ENCODE measurements at regions not wholly inside any gene's neighbourhood (a gene's known extent, or its start where the extent isn't known, plus 50 kb on each side); places are given as distances from the start of the nearest gene placed in this dataset.

DNA sequence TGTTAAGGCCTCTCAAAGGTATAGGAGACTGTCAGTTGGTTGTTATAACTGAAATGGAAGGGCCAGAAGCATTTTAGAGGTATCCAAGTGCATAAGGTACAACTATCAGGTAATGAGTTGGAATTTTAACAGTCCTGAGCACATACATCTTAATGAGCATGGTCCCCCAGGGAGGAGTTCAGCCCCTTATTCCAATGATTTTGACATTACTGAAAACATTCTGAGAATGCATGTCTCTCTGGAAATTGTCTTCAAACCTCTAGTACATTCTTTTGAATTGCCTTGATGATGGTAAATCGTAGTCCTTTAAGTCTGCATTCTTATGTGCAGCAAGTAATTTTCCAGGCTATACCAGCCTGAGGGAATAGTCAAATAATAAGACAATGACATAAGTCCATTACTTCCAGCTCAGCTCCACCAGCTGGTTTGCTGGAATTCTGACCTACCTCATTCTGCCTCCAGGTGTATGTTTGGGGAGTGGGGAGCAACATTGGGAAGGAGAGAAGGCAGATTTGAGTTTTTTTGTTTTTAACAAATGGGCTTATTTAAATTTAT is 239.2 kb downstream of the MSRB3 start:
- DNase-seq (ENCODE audit: low read depth) = no peak

DNA sequence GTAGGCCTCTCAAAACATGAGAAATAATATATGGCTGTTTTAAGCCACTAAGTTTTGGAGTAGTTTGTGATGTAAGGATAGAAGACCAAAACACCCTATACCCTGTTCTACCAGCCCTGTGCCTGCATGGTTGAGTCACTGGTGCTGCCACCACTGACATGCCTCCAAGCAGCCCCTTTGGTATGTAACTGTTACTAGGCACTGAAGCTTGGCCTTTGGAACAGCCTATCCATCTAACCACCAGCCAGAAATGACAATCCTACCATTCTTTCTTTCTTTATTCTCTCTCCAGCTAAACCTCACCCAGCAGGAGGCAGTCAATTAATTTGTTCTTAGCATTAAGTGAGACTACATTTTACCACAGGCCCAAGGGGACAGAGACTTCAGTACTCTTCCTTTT is 240.3 kb downstream of the MSRB3 start:
- no peak for DNase-seq (ENCODE audit: low read depth)

DNA sequence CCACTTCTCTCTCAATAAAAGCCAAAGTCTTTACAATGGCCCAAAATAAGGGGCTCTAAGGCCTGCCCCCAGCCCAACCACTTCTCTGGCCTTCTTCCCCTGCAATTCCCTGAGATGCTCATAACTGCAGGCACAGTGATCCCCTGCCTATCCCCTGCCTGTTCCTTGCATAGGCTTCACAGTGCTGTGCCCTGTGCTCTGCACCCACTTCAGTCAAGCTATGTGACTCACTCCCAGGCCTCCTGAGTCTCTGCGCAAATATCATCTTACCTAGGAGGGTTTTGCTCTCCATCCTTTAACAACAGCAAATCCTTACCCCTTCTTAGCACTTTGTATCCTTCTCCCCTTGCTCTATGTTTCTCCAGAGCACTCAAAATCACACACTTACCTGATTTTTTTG is 242.2 kb downstream of the MSRB3 start:
- DNase-seq (ENCODE audit: low read depth) = no peak

DNA sequence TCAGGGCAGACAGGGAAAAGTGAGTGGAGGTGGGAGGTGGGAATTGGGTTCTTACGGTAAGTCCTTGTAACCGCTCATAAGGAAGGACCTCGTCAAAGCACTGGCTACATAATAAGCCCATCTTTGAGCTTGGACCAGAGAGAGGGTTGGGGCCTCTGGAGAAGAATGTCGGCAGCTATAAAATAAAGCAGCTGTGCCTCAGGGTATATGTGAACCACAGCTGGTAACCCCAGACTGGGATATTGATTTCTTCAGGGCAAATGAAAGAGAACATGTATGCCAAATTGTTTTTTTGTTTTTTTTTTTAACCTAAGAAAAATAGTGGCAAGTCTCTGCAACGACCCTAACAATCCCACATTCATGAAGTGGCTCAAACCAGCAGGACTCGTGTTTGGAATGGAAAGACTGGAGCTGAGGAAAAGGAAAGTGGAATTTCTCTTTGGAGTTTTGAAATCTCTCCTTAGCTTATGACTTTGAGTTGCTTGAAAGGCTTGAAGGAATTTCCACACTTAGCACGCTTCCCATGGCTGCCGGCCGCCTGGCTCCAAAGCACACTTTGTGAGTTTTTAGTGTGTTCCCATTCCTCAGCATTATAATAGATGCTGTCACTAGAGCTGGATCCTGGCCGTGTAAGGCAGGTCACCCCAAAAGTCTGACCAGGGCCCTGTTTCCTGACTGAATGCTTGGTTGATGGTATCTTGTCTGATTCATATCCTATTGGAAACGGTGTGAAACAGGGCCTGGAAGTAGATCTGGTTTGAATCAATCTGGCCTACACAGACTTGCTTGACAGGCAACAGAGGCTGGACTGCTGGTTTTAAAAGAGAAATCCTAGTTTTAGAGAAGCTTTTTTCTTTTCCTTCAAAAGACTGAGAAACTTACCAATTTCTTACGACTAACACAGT is 244.7 kb downstream of the MSRB3 start:
- DNase-seq (ENCODE audit: low read depth) = no peak

DNA sequence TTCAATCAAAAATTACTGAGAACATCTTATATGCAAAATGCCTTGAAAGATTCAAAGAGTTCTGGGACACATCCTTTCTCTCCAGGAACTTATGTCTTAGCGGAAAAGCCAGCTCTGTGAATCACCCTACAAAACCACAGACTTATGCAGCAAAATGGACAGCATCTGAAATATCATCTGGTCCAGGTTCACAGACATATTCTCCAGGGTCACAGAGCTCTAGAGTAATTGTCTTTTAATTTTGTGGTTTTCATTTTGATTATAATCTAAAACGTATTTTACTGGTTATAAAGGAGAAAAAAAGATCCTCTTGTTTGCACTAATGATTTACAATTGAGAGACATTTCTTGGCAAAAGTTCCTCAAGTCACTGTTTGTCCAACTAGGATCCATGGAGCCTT is 246.2 kb downstream of the MSRB3 start:
- no peak for DNase-seq (ENCODE audit: low read depth)

DNA sequence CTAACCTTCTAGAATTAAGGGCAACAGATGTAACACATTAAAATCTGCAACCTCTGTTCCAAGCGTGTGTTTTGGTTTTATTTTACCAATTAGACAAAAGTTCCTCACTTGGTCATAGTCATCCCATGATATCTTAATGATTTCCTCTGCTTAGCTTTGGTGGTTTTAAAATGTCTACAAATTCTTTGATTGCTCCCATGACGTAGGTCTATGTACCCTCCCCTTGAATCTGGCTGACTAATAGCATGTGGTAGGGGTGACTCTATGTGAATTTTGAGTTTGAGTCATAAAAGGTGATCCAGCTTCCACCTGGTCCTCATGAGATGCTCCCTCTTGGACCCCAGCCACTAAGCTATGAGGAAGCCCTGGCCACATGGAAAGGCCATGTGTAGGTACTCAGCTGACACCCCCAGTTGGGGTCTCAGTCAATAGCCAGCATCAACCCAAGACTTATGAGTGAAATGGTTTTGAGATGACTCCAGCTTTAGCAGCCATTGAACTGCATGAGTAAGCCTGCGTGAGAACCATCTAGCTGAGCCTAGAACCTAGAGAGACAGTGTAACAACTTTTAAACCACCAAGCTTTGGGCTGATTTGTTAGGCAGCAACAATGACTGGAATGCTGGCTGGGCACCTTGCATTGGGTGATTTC is 247.1 kb downstream of the MSRB3 start:
- DNase-seq (ENCODE audit: low read depth) = no peak

DNA sequence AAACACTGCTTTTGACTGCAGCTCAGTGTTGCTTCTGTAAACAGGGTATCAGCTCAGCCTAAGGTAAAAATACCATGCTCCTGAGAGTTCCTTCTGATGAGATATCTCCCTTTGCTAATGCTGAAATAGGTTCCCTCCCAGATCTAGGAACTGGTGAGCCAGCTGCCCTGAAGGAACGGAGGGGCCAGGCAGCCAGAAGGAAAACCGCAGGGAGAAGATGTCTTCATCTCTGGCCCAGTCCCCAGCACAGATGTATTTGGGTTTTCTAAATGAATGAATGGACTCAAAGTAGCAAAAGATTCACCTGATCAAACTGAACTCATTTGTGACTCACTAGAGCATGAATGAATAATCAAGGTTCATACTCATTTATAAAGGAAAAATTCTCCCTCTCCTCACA is 247.8 kb downstream of the MSRB3 start:
- no peak for DNase-seq (ENCODE audit: low read depth)

DNA sequence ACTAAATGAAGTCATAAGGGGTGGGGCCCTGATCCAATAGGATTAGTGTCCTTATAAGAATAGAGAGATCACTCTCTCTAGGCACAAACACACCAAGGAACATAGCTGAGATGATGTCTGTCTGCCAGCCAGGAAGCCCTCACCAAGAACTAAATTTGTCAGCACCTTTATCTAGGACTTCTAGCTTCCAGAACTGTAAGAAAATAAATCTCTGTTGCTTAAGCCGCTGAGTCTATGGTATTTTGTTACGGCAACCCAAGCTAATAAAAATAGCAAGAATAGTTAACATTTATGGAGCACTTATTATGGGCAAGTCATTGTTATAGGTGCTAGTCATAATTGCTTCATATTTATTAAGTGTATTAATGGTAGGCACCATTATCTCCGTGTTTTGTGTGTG is 249.6 kb downstream of the MSRB3 start:
- no peak for DNase-seq (ENCODE audit: low read depth)

DNA sequence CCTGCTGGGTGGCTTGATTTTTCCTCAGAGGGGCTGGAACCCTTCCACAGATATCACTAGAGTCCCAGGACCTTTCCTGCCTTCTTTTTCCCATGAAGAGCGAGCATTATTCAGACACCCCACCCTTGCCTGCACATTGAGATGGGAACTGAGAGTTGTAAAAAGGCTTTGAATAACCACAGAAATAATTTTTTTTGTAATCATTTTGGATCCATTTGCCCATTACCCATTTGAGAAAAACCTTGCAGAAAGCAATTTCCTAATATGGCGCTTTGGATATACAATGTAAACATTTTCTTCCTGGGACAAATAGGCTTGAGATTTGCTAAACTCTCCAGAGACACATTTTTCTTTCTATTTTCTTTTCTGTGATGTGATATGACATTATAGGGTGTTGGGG is 250.6 kb downstream of the MSRB3 start:
- no peak for DNase-seq (ENCODE audit: low read depth)

DNA sequence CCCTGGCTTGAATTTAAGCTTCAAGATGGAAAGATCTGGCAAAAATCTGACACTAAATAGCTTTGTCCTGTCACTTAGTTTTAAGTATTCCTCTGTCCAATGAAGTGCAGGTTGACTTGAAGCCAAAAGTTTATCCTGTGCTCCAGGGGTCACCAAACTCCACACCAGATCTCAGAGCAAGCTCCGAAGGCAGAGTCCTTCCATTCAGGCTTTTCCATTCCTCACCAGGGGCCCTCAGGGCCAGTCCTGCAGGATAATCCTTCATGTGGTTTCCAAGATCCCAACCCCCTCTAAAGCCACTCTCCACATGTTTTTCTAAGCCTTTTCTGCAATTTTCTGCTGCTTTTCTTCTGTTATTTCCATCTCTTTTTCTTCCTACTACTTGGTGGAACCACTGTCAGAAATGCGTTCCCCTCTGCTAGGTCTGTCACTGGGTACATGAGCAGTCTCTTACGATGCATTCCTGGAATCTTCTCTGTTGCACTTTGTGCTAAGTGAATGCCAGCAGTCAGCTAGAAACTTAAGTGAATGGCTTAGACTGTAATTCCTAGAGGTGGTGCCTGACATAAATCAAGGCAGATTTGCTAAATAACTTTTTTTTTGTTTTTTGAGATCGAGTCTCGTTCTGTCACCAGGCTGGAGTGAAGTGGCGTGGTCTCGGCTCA is 251.4 kb downstream of the MSRB3 start:
- no peak for DNase-seq (ENCODE audit: low read depth)

DNA sequence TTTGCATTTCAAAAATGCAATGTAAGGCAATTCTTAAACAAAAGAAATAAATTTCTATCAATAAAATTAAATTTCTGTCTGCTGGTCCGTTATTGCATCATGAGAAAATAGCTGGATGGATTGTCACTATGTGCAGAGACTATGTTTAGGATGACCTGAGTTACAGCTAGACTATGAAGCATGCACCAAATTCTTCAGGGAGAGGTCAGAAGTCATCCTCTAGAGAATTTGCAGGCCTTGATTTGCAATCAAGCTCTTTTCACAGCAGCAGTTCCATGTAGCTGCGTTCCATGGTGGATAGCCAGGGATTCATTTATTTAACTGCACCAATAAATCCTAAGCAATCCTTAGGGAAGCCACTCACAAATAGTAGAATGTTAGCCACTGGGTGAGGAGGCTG is 253.7 kb downstream of the MSRB3 start:
- DNase-seq (ENCODE audit: low read depth) = no peak

DNA sequence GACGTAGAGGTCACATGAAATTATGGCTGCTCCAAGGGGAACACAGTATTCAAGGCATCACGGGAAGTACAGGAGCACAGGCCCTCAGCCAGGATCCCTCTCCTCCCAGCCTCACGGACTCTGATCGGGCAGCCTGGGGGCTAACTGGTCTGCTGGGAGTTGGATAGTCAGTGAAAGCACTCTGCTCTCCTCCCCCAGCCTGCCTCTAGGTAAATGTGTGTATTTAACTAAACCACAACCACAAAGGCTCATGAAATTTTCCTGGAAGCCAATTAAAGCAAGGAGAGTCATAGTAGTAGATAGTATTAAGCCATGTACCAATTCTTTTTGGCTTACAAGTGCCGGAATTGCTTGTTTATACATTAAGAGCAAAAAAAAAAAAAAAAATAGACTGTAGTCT is 254.3 kb downstream of the MSRB3 start:
- DNase-seq (ENCODE audit: low read depth) = no peak

DNA sequence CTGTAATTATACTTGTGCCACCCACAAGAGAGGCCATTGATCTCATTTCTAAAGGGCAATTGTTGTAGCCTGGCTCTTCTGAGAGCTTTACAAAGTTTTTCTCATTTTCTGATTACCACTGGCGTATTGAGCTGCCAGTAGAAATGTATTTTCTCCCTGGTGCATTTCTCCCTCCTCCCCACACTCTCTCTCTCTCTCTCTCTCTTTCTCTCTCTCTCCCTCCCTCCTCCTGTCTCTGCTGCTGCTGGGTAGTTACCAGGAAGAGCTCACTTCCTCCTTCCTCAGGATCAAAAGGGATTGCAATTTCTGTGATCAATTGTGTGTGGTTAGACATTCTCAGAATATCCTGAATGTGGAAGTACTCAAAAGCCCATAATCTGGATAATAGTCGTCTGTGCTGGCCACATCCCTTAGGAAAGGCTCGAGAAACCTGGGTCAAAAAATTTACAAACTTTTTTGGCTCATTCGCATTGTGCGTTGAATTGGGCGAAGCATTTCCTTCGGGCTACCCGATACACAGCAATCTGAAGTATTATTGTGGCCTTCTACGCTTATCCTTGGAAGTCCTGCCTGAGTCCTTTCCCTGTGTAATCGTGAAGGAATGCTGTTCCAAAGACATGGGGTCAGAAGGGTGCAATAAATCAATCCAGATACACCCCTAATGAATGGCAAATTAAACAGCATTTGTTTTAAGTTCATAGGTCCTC is 254.8 kb downstream of the MSRB3 start:
- no peak for DNase-seq (ENCODE audit: low read depth)

DNA sequence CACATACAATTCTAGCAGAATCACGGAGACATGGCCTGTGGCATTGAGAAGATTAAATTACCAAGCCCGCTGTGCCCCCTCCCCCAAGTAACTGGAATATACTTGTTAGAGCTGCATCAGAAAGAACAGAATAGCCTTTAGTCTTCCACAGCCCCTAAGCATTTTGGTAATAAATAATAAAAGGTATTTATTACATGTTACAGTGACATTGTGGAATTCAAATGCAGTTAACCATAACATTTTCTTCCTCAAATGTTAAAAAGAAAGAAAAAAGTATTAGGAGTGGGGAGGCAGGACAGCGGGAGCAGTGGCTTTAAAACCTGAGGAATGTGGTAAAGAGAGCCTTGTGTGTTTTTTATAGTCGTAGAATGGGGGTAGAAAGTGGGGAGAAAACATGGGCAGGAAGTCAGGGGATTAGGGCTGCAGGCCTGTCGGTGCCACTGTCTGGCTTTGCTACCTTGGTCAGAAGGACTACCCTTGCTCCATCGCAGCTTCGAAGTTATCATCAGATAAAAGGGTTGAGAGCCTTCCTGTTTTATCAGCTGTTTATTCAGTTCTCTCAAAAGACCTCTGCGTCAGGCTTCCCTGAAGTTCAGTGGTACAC is 255.9 kb downstream of the MSRB3 start:
- no peak for DNase-seq (ENCODE audit: low read depth)

DNA sequence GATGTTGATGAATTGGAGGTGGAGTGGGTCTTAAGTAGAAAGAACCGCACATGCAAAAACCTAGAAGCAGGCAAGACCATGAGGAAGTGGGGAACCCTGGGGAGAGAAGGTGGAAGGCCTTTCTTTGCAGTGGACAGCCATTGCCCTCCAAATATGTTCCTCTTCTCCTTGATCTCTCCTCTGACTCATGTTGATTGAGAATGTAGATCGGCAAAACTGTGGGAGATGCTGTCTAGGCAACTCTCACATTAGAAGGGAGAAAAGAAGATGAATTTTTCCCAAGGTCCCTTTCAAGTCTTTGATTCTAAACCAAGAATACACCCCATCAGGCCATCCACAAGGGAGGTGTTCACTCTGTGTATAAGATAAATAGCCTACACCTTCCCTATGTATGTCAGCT is 257.5 kb downstream of the MSRB3 start:
- no peak for DNase-seq (ENCODE audit: low read depth)

DNA sequence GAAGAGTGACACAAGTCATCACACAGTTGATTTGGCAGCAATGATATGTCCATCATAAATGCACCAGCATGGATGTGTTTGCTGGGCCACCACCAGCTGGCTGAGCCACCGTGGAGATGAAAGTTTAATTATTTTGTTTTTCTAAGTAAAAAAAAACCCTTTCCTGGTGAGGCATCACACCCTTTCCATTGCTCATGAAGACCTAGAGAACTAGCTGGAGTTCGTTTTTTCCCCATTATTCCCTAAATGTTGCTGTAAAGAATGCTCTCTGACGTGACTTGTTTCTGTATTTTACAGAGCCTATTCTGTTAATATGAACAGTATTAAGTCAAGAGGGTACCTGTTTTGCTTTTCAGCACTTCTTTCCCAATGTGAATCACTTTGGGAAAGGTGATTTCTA is 257.9 kb downstream of the MSRB3 start:
- no peak for DNase-seq (ENCODE audit: low read depth)

DNA sequence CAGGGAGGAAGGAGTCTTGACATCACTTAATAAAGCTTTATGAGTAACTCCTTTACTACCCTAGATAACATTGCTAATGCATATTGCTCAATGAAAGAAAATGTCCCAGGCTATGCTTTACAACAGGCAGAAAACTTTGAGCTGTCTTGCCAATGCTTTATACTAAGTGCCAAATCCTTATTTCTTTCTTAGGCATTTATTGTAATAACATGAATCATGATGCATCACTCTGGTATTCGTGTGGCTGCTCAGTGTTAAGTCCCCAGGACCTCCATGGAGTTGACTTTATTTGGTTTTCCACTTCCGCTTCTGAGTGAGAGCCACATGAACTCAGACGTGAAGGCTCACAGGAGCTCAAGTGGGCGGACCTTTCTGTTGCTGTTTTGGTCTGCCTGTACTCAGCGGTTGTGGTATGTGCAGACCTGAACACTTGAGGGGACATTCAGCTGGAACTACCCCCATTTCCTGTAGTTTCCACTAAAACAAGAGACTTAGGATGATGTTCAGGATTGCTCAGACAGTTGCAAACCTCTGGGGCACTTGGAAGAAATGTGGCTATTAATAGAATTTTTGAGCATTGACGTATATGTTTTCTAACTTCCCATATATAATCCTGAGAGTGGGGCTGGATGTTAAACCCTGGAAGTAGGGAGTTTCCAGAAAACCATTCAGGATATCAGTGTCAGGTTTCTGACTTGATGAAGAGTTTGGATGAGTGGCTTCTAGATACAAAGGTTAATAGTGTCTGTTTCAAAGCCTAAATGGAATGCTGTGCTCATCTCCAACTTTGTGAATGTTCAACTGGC is 258.6 kb downstream of the MSRB3 start:
- no peak for DNase-seq (ENCODE audit: low read depth)

DNA sequence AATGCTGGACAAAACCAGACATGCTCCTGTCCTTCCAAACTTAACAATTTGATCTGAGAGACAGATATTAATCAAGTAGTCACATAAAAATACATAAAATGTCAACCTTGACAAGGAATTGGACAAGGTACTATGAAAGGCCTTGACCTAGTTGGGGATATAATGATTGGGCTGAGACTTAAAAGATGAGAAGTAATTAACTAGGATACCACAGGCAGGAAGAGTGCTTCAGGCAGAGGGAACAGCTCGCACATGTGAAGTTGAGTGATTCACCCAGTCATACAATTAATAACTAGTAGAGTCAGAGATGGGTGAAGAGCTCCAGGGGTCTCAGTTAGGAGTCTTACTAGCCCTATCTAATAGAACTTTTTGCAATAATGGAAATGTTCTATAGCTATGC is 259.5 kb downstream of the MSRB3 start:
- no peak for DNase-seq (ENCODE audit: low read depth)

DNA sequence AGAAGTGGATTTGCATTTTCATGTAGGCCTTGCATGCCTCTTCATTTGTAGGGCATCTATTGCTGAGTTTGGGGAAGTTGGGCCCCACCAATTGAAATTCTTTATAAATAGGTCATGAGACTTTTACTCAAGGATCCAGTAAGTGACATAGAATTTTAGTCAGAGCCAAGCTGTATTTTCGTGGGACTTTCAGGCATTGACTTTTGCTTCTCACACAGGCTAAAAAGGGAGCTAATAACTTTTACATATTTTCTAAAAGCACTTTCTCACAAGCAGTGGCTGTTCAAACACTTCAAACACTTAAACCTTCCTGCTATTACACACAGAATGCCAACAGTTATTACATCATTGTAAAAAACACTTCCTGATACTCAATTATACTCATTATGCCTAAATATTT is 260.5 kb downstream of the MSRB3 start:
- DNase-seq (ENCODE audit: low read depth) = no peak

DNA sequence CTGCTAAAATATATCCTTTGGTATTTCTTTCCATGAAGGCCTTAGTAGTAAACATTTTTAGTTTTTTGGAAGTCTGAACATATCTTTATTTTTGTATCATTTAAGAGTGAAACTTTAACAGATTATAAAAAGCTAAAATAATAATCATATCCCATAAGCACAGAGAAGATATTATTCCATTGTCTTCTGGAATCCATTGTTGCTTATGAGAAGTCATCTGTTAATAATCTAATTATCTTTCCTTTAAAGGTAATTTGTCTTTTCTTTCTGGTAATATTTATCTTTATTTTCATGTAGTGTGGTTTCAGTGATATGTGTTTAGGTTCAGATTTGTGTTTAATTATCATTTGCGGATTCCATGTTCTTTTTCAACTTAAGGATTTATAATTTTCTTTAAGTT is 261.7 kb downstream of the MSRB3 start:
- no peak for DNase-seq (ENCODE audit: low read depth)

DNA sequence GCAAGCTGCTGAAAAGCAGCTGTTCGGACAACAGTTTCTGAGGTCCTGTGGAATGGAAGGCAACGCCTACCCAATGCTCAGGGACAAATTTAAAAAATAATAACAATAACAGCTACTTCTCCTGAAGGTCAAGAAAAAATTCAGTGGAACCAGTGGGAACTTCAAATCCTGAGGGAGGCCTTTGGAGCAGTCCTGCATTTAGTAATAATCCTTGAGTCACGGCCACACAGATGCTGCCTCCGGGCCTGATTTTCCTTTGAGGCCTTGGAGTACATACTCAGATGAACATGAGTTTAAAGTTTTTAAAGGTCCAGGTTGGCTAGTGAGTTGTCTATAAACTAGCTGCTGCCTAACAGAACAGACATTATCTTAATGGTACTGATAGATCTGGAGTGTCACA is 268.0 kb downstream of the MSRB3 start:
- no peak for DNase-seq (ENCODE audit: low read depth)

Data from stimulated activated CD4-positive, alpha-beta T cell treated with anti-CD3 and anti-CD28 coated beads, Interleukin-2, amount 100 ng/mL, for 4 hours (primary cell).